ENCODE measurements at regions not wholly inside any gene's neighbourhood (a gene's known extent, or its start where the extent isn't known, plus 50 kb on each side); places are given as distances from the start of the nearest gene placed in this dataset.
"Not testable (repeated sequence)": the region's sequence is repeated elsewhere in the genome, so short reads cannot be mapped to it uniquely, and the experiment has no call there.

GRCh38 chr3:10109-10996, 186.2 kb upstream of the CHL1 start:
- not testable (repeated sequence) for FAIRE-seq

DNA sequence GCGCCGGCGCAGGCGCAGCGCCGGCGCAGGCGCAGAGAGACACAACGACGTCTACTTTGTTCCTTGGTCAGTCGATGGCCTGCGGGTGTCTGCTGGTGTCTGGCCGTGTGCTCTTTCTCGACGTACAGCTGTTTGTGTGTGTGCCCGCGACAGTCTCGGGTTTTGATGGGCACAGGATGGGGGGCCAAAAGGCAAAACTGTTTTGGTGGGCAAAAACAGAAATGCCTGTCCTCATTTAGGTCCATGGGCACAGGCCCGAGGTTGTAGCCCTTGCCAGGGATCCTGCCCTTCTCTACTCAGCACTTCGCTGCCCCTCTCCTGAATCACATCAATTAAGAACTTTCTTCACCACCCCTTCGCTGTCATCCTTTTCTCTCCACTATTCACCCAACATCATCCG, 184.8 kb upstream of the CHL1 start:
- FAIRE-seq, result no peak

GRCh38 chr3:14652-15051, 181.9 kb upstream of the CHL1 start:
- no peak for FAIRE-seq

- no peak for FAIRE-seq
Measured at GRCh38 chr3:16366-16765, 180.2 kb upstream of the CHL1 start.

DNA sequence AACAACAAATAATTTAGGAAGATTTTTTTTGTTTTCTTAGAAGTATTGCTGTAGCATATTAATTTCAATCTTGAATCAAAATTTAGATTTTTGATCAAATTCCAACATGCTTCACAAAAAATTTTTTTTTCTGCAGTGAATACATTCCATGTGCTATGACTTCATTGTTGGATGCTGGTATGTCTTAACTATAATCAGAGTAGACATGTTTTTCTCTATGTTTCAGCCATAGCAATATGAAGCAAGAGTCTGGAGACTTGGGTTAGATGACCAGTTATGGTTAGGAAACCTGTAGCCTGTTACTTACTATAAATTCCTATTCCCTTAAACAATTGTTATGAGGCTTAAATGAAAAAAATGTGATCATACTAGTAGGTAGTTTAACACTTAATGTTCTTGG, 176.1 kb upstream of the CHL1 start:
- FAIRE-seq, result no peak

GRCh38 chr3:24006-24405, 172.6 kb upstream of the CHL1 start:
- no peak for FAIRE-seq

- FAIRE-seq, result no peak
Measured at GRCh38 chr3:25056-25455, 171.5 kb upstream of the CHL1 start.

- not testable (repeated sequence) for FAIRE-seq
Measured at GRCh38 chr3:35985-36384, 160.6 kb upstream of the CHL1 start.

DNA sequence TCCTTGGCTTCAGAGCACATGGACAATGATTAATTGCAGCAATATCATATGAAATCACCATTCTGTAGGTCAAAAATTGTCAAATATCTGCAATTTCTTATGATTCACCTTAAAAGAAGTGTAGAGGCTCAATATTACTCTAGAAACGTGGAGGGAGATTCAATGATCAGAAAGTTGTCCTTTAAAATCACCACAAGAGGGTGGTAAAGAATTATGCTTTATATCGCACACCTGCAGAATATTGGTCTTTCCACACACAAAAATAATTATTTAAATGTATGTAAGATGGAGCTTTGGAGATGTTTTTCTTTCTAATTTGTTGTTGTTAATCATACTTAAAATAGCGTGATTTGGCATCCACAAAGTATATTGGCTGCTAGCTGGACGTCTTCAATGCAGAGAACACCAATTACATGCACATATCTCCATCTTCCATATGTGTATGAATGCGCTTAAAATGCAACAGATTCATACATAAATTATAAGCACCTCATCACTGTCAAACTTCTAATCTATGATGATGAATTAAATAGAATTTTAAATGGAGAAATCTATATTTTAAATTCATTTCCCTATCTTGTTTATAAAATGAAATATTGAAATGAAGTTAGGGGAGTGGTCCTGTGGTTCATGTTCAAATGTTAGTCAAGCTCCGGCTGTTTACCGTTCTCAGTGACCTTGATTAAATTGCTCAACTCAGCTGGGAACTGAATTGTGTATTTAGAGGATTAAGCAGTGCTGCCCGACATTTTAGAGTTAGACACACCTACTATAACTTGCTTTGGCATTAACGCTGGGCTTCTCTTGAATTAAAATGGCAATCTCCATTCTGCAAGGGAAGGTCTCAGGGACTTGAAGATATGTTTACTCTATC, 153.5 kb upstream of the CHL1 start:
- FAIRE-seq, result peak; percentile 98

GRCh38 chr3:44028-44676, 152.4 kb upstream of the CHL1 start:
- no peak for FAIRE-seq

DNA sequence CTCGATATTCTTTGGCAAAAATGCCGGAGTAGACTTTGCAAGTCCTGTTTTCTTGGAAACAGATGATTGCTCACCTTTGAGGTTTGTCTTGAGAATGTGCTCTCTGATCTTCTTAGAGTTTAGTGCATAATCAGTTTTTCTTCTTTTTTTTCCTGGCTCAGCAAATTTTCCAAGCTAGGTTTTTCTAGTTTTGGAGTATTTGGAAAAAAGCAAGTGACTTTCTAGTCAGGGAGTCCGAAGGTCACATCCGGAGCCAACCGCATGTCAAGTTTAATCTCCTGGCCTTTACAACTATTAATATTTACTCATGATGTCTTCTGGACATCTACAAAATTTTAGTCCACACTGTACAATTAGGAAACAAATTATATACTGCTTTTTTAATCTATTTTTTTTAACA, 151.6 kb upstream of the CHL1 start:
- peak; percentile 83 for FAIRE-seq

DNA sequence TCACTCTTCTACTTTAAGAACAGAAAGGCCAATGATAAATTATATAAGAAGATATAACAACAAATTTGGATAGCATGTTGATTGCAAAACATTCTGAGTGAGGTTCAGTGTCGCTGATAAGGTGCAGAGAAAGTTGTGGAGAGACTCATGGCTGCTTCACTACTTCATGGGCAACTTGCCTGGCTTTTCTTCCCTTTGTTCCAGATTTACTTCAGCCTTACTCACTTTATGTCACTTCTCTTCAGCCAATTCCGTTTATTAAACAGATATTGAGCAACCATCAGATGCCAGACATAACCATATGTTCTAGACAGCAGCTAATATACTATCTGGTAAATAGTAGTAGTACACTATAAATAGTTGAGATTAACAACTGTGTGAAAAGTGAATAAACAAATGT, 150.0 kb upstream of the CHL1 start:
- FAIRE-seq, result no peak

DNA sequence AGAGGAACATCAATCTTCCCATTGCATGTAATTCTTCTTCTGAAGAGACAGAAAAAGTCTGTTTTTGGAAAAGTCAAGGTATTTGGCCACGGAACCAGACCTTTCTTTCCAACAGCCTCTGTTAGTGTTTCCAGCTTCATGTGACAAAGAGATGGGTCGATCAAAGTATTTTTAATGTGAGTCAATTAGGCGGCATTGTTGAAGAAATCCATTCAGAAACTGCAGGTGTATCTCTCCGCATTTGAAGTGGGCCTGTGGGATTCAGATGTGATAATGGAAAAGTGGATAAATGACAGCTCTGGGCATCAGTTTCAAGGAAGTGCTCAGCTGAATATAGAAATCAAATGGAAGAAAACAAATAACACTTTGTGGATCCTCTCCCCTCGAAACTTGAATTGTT, 143.1 kb upstream of the CHL1 start:
- not testable (repeated sequence) for FAIRE-seq

DNA sequence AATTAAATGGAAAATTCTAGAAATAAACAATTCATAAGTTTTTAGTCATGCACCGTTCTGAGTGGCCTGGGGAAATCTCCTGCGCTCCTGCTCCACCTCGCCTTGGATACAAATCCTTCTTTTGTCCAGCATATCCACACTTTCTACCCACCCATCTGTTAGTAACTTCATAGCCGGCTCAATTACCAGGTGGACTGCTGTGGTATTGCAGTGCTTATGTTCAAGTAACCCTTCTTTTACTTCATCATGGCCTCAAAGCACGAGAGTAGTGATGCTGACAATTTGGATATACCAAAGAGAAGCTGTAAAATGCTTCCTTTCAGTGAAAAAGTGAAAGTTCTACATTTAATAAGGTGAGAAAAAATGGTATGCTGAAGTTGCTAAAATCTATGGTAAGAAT, 142.3 kb upstream of the CHL1 start:
- FAIRE-seq, result no peak

DNA sequence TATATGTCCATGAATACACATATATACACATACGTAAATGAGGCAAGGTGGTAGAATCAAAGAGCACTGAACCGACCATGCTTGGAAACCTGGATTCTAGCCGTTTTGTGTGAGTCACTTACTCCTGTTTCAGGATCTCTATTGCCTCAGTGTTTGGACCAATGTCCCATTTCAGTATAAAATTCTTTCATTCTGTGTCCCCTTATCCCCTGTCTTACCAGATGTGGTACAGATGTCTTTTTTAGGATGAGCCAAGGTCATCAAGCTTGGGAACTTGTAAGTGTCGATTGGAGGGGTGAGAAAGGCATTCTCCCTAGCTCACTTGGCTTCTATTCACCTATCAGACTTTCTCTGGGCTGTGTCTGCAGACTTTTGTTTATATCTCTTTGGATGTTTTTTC, 139.9 kb upstream of the CHL1 start:
- FAIRE-seq, result no peak

DNA sequence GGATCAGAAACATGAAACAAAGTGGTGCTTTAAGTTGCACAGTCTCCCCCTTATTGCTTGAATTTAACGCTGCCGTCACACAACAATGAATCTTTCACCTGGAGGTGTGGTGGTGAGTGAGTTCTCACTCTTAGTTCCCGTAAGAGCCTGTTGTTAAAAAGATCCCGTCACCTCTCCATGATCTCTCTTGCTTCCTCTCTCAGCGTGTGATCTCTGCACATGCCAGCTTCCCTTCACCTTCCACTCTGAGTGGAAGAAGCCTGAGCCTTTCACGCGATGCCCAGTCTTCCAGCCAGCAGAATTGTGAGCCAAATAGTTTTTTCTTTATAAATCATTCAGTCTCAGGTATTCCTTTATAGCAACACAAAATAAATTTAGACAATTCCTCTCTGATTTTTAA, 136.7 kb upstream of the CHL1 start:
- no peak for FAIRE-seq

DNA sequence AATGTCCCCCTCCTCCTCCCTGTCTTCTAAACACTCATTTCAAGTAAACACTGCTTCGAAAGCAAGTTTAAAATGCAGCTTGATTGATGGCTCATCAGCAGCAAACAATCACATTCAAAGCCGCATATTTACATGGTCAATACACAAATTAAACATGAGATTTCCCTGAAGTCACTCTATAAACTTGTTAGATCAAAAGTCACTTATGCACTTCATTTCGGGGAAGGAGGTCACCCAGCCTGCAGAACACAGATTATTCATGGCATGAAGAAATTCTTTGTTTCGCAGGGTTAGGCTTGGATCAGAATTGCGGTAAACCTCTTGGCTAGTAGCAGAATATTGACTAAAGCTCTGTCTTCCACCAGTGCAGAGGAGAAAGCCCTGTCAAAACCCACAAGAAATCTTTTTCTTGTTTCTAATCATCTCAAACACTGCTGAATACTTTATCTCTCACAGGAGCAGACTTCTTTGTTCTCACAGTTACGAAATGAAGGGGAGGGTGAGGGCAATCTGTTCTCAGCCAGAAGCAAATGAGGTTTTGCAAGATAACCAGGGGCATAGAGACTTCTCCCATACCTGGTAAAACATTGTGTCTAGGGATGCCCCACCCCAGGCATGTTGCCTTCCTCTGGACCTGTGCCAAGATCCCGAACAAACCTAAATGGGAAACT, 133.3 kb upstream of the CHL1 start:
- FAIRE-seq, result no peak

DNA sequence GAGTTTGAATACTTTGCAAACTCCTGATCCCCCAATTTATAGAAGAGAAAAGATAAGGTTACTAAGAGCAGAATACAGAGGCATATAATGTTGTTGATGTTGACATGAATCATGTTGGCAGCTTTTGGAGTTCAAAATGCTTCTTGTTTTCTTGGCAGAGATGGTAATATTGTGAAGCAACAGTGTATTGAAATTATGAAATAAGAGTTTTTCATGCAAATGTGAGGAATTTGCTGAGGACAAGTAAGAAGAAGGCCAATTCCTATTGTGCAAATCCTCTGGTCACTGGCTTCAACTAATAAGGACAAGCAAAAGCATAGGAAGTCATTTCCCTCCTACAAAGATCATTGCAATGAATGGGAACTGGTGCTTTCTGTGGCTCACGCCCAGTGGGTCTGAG, 126.9 kb upstream of the CHL1 start:
- no peak for FAIRE-seq

GRCh38 chr3:72776-73175, 123.8 kb upstream of the CHL1 start:
- FAIRE-seq, result no peak

DNA sequence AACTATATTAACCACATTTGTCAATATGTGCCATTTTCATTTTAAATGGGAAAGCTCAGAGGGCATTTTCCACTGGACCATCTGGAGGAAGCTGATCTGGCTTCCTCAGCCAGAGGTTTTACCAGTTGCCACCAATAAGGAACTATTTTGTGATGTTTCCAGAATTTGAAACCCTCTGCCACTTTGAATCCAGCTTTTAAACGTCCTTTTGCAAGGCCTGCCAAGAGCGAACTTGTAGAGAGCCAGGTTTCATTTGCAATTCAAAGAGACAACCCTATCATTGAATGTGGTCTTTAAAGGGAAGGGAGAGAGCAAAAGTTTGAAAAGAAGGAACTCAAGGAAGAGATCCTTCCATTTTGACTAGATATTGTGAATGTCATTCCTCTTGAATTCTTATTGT, 123.3 kb upstream of the CHL1 start:
- FAIRE-seq, result no peak

GRCh38 chr3:74676-75243, 121.8 kb upstream of the CHL1 start:
- FAIRE-seq, result no peak

DNA sequence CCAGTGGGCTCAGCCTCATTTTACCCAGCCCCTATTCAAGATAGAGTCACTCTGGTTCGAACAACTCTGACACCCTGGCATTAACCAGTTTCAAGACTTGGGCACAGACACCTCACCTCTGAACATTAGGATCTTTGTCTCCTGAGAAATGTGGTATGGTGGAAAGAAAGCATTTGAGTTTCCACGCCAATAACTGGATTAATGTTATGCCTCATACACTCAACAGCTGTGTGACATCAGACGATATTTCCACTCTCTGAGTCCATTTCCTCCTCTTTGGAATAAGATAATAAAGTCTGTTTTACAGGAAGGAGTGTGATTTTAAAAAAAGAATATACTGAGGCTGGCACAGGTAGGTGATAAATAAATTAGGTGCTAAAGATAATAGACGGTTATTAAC, 121.3 kb upstream of the CHL1 start:
- FAIRE-seq, result no peak

DNA sequence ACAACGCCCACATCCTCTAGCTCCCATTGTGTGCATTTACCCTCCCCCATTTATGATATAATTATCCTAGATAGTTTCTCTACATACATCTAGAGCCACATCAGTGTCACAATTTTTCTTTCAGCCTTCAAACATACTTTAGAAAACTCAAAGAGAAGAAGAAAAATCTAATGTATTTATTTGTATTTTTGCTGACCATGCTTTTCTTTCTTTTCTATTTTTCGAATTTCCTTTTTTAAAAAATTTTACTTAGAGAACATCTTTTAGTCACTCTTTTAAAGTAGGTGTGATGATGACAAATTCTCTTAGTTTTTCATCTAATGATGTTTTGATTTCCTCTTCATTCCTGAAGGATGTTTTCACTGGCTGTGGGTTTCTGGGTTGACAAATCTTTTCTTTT, 117.0 kb upstream of the CHL1 start:
- no peak for FAIRE-seq

Measured in islet of Langerhans (tissue), 1 donor.